ENCODE measurements at regions not wholly inside any gene's neighbourhood (a gene's known extent, or its start where the extent isn't known, plus 50 kb on each side); places are given as distances from the start of the nearest gene placed in this dataset.

DNA sequence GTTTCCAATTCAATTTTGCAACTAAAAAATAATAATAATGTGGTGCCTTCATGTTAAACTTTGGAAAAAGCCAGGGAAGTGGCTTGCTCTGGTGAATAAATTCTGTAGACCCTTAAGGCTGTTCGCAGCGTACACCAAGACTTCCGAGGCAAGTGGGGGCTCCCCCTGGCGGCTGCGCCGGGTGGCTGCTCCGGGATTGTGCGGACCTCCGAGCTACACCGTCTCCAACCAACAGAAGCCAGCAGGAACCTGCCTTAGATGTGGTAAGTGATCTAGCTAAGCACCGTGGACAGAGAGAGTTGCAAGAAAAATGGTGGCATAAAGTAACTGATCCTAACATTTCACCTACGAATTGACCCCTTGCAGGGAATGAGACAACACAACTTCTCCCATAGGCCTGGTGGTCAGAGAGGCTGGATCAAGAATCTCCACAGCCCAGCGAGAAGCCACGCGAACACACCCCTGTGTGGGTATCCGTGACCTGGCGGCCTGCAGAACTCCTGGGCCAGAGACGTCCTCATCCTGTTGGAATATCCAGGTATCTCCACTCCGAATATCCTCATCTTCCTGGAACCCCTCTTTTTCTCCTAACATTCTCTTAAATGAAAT lies 69.6 kb downstream of the TBXT start:
- intact Hi-C loops (cut with micrococcal nuclease), result no loop called here
- peak overlapping the region; percentile 36 for H3K27ac ChIP-seq (replicated peaks)
- peaks cover 57% of the 10 kb centered on the region for H3K27me3 ChIP-seq (ENCODE audit: low read depth)
- peaks cover 4% of the 10 kb centered on the region for H3K4me1 ChIP-seq
- TF ChIP-seq, protein P1, sequence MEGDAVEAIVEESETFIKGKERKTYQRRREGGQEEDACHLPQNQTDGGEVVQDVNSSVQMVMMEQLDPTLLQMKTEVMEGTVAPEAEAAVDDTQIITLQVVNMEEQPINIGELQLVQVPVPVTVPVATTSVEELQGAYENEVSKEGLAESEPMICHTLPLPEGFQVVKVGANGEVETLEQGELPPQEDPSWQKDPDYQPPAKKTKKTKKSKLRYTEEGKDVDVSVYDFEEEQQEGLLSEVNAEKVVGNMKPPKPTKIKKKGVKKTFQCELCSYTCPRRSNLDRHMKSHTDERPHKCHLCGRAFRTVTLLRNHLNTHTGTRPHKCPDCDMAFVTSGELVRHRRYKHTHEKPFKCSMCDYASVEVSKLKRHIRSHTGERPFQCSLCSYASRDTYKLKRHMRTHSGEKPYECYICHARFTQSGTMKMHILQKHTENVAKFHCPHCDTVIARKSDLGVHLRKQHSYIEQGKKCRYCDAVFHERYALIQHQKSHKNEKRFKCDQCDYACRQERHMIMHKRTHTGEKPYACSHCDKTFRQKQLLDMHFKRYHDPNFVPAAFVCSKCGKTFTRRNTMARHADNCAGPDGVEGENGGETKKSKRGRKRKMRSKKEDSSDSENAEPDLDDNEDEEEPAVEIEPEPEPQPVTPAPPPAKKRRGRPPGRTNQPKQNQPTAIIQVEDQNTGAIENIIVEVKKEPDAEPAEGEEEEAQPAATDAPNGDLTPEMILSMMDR (IDR thresholded peaks at IDR 0.05; ENCODE audit: borderline replicate concordance), result peak; percentile 93
- no peaks in the 10 kb centered on the region for H3K36me3 ChIP-seq
- DNase-seq, result peak; percentile 78
- H3K9me3 ChIP-seq (replicated peaks), result peaks cover 21% of the 10 kb centered on the region
- peak overlapping the region; percentile 63 for H3K4me3 ChIP-seq

DNA sequence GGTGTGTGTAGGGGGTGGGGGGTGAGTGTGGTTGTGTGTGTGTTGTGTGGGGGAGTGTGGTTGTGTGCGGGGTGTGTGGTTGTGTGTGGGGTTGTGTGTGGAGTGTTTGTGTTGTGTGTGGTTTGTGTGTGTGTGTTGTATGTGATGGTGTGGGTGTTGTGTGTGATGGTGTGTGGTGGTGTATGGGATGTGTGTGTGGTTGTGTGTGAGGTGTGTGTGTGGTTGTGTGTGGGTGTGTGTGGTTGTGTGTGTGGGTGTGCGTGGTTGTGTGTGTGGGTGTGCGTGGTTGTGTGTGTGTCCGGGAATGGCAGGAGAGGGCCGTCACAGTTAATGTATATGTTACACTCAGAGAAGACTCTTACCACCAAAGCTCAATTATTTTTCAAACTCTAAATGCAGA lies 79.8 kb downstream of the TBXT start:
- H3K4me3 ChIP-seq, result no peak overlapping the region
- peaks cover 35% of the 10 kb centered on the region for H3K27me3 ChIP-seq (ENCODE audit: low read depth)
- intact Hi-C loops (cut with micrococcal nuclease), result no loop called here
- no peak overlapping the region for H3K27ac ChIP-seq (replicated peaks)
- TF ChIP-seq, protein P1 (IDR thresholded peaks at IDR 0.05; ENCODE audit: borderline replicate concordance), result no peak
- H3K4me1 ChIP-seq, result no peaks in the 10 kb centered on the region
- H3K36me3 ChIP-seq, result no peaks in the 10 kb centered on the region
- DNase-seq, result no peak
- H3K9me3 ChIP-seq (replicated peaks), result no peaks in the 10 kb centered on the region

DNA sequence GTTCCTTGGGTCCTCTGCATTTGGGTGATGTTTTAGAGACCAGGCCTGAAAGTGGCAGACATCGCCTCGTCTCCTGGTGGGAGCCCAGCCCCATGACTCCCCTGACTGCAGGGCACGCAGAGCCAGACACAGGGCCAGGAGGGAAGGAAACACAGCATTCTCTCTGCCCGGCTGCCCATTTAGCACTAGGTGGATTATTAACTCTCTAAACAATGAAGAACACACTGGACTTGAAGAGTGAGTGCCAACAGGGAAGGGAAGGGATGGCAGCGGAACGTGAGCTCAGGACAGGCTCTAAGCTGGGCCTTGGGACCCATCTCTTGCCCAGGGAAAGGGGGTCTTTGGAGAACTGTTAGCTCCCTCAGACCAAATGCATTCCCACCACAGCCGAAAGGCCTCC lies 80.4 kb downstream of the TBXT start:
- H3K36me3 ChIP-seq, result no peaks in the 10 kb centered on the region
- H3K4me1 ChIP-seq, result no peaks in the 10 kb centered on the region
- no peaks in the 10 kb centered on the region for H3K9me3 ChIP-seq (replicated peaks)
- peaks cover 35% of the 10 kb centered on the region for H3K27me3 ChIP-seq (ENCODE audit: low read depth)
- intact Hi-C loops (cut with micrococcal nuclease), result no loop called here
- DNase-seq, result no peak
- no peak overlapping the region for H3K27ac ChIP-seq (replicated peaks)
- TF ChIP-seq, protein P1 (IDR thresholded peaks at IDR 0.05; ENCODE audit: borderline replicate concordance), result no peak
- H3K4me3 ChIP-seq, result no peak overlapping the region

DNA sequence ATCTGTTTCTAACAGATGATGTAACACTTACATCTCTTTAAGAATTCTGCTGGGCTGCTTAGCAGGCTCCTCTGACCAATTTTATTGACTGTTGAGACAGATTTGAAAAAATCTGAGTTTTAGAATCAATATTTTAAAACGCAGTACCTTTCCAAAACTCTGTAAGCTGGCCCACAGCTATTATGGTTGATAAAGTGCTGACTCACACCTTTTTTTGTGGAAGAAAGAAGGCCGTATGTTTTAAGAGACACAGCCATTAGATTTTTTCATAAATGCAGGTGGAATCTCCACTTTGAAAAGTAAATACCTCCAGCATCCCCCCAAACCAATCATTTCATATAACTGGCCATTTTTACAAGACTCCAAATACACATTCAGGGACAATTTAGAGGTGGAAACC lies 82.2 kb downstream of the TBXT start:
- TF ChIP-seq, protein P1 (IDR thresholded peaks at IDR 0.05; ENCODE audit: borderline replicate concordance), result no peak
- H3K9me3 ChIP-seq (replicated peaks), result no peaks in the 10 kb centered on the region
- H3K36me3 ChIP-seq, result no peaks in the 10 kb centered on the region
- no peaks in the 10 kb centered on the region for H3K4me1 ChIP-seq
- no peak for DNase-seq
- H3K27me3 ChIP-seq (ENCODE audit: low read depth), result peaks cover 25% of the 10 kb centered on the region
- no peak overlapping the region for H3K27ac ChIP-seq (replicated peaks)
- no peak overlapping the region for H3K4me3 ChIP-seq
- intact Hi-C loops (cut with micrococcal nuclease), result no loop called here

DNA sequence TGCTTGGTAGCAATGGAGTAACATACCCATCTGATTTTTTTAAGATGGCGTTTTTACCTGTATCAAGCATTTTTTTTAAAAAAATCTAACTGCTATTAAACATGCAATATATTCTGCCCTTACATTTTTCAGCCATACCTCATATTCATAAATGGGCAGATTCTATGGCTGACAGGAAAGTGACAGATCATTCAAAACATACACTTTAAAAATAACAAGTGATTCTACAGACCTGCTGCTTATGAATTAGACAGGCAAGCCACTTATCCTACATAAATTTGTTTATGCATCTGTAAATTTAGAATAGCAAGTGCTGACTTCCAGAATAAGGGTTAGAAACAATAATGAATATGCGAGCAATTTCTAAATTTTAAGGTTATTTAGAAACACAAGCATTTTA lies 82.7 kb downstream of the TBXT start:
- no peaks in the 10 kb centered on the region for H3K9me3 ChIP-seq (replicated peaks)
- TF ChIP-seq, protein P1 (IDR thresholded peaks at IDR 0.05; ENCODE audit: borderline replicate concordance), result no peak
- H3K36me3 ChIP-seq, result no peaks in the 10 kb centered on the region
- no peaks in the 10 kb centered on the region for H3K4me1 ChIP-seq
- H3K4me3 ChIP-seq, result no peak overlapping the region
- intact Hi-C loops (cut with micrococcal nuclease), result no loop called here
- no peak overlapping the region for H3K27ac ChIP-seq (replicated peaks)
- no peak for DNase-seq
- peaks cover 24% of the 10 kb centered on the region for H3K27me3 ChIP-seq (ENCODE audit: low read depth)

Data from left ventricle myocardium inferior (tissue), 1 donor.